ENCODE measurements at regions not wholly inside any gene's neighbourhood (a gene's known extent, or its start where the extent isn't known, plus 50 kb on each side); places are given as distances from the start of the nearest gene placed in this dataset.

DNA sequence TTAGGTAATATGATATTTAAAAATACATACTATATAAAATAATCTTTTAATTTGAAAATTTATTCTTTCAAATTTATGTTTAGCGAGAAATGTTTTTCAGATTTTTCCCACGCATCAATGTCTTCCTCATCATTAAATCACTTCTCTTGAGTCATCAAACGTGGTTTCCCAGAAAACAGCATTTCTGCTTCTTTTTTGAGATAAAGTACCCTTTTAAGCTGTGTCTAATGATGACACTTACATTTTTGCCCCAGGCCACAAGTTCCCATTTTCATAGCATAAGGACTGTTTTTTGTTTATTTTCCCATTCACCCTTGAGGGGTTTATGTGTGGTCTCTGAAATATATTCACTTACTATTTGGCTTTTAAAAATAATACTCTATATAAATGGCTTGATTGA lies 139.0 kb upstream of the HS3ST3A1 start:
- DNase-seq (ENCODE audit: low spot score): no peak

DNA sequence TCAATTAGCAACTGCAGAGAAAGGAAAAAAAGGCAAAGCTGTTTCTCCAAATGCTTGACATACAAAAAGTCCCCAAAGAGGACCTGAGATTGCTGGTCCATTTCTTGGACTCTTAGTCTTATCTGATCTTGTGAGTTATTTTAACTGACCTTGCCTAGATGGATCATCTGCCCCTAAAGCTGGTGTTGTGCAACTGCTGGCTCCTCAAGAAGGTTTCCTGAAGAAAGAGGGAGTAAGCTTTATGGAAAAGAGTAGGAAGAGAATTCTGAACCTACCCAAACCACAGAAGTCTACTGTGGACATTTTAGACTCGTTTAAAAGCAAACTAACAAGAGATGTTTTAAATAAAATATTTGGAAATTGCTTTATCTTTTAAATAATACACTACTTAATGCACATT lies 140.0 kb upstream of the HS3ST3A1 start:
- no peak for DNase-seq (ENCODE audit: low spot score)

DNA sequence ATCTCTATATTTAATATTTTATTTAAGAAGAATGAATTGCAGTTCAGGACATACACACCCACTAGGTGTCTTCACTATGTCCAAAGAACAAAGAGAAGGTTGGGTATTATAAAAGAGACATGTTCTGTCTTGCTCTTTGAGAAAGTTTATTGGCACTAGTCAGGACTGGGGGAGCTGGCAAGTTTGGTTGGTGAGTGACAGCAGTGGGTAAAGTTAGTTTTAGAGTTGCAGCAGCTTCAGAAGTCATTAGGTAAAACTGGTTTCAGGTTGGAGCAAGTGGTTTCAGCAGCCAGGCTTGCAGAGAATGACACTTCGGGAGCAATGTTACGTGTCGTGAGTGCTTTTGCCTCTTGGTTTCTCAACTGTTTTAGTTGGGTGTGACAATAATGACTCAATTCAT lies 142.2 kb upstream of the HS3ST3A1 start:
- no peak for DNase-seq (ENCODE audit: low spot score)

- DNase-seq (ENCODE audit: low spot score): no peak
Measured at GRCh38 chr17:13746404-13746803, 144.7 kb upstream of the HS3ST3A1 start.

GRCh38 chr17:13749166-13749890 lies 147.6 kb upstream of the HS3ST3A1 start:
- DNase-seq (ENCODE audit: low spot score): no peak

- no peak for DNase-seq (ENCODE audit: low spot score)
Measured at GRCh38 chr17:13749891-13750235, 148.1 kb upstream of the HS3ST3A1 start.

GRCh38 chr17:13750816-13751793 lies 149.4 kb upstream of the HS3ST3A1 start:
- DNase-seq (ENCODE audit: low spot score): no peak

DNA sequence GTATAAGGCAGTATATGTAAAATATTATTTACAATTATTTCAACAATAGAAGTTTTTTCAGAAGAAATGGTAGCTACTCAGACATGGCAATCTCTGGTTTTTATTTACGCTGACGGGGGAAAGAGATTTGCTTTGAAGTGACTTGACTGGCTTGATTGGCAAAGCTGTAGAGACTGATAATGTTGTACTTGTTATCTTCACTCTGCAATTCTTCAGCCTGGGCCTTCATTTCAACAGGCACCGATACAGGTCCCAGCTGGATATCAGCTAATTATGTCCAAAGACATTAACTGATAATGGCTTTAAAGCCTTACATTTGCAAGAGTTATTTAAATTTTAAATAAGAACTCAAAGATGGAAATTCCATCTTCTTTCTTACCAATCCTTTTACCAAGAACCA lies 151.4 kb upstream of the HS3ST3A1 start:
- DNase-seq (ENCODE audit: low spot score): no peak

- DNase-seq (ENCODE audit: low spot score): no peak
Measured at GRCh38 chr17:13753771-13754170, 152.0 kb upstream of the HS3ST3A1 start.

- DNase-seq (ENCODE audit: low spot score): no peak
Measured at GRCh38 chr17:13755851-13756250, 154.1 kb upstream of the HS3ST3A1 start.

DNA sequence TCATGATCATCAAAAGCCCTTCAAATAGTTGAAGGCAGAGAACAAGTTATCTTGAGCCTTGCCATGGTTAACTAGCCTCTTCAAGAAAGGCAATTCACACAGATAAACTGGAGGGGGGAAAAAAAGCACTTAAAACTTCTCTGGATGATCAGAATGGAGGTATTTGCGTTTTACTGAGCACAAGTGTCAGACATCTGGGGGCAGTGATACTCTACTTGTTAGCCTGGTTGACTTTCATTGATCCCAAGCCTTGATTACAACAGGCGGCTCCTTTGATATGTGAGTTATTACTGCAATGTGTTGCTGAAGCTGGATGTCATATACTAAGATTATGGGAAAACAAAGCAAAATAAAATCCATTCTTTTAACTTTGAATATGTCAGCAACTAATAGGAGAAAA lies 155.0 kb upstream of the HS3ST3A1 start:
- DNase-seq (ENCODE audit: low spot score): no peak

DNA sequence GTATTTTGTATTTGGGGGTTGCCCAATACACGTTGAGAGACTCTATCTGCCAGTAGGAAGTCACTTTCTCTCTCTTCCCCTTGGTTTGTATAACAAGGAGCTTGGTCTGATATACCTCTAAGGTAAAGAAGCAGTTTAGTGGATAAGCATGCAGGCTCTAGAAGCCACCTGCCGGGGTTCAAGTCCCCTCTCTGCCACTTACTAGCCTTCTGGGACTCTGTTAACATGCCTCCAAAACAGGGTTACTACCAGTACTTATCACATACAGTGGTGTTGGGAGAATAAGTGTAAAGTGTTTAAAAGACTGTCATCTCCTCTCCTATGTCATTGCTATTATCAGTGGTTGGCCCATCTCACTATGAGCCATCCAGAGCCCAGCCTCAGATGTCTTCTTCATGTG lies 156.1 kb upstream of the HS3ST3A1 start:
- no peak for DNase-seq (ENCODE audit: low spot score)

DNA sequence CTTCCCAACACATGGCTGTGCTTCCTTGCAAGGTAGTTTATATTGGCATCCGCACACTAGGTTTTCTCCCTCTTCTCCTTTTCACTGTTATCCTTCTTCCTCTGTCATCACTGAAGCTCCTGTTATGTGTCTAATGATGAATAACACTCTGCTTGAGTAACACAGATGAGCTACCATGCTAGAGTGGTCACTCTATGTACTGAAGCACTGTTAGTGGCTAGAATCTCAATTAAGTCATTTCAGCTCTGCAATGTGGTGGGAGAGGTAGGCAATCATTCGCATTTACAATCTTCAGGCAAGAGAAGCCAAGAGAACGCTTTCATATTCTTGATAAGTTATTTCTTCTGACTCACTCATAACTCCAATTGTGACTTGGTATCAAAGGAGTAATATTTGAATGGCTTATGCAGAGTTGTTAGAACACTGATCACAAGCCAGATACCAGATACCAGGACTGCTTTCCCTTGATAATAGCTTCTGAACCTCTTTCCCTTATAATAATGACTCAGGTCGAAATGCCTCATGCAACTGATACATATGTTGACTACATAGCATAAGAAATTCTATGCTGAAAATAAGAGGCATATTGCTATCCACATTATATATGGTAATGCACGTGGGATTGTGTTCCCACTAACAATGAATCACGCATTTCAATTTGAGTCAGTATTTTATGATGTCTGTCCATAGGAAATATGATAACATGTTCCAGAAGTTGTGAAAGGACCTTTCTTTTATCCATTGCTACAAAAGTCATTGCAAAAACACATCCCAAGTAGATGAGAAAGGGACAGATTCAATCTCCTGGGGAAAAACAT lies 158.0 kb upstream of the HS3ST3A1 start:
- DNase-seq (ENCODE audit: low spot score): no peak

GRCh38 chr17:13761038-13761603 lies 159.4 kb upstream of the HS3ST3A1 start:
- DNase-seq (ENCODE audit: low spot score): no peak

DNA sequence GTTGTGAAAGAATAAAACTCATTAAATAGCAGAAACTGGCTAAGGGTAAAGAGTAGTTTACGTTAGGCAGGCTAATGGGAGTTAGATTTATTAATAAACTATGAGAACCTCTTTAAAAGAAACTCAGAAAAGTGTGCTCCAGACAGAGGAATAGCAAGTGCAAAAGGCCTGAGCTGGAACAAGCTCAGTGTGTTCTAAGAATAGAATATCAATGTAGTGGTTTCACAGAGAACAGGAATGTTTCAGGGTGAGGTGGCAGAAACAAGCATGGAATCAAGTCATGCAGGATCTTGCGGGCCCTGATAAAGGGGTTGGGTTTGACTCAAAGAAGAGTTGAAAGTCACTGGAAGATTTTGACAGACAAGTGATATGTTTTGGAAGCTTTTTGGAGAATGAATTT lies 164.0 kb upstream of the HS3ST3A1 start:
- no peak for DNase-seq (ENCODE audit: low spot score)

GRCh38 chr17:13770702-13771101 lies 169.0 kb upstream of the HS3ST3A1 start:
- no peak for DNase-seq (ENCODE audit: low spot score)

- no peak for DNase-seq (ENCODE audit: low spot score)
Measured at GRCh38 chr17:13775450-13775849, 173.7 kb upstream of the HS3ST3A1 start.

- no peak for DNase-seq (ENCODE audit: low spot score)
Measured at GRCh38 chr17:13776027-13776551, 174.4 kb upstream of the HS3ST3A1 start.

- no peak for DNase-seq (ENCODE audit: low spot score)
Measured at GRCh38 chr17:13777003-13777402, 175.3 kb upstream of the HS3ST3A1 start.

- DNase-seq (ENCODE audit: low spot score): no peak
Measured at GRCh38 chr17:13784434-13785095, 182.8 kb upstream of the HS3ST3A1 start.

DNA sequence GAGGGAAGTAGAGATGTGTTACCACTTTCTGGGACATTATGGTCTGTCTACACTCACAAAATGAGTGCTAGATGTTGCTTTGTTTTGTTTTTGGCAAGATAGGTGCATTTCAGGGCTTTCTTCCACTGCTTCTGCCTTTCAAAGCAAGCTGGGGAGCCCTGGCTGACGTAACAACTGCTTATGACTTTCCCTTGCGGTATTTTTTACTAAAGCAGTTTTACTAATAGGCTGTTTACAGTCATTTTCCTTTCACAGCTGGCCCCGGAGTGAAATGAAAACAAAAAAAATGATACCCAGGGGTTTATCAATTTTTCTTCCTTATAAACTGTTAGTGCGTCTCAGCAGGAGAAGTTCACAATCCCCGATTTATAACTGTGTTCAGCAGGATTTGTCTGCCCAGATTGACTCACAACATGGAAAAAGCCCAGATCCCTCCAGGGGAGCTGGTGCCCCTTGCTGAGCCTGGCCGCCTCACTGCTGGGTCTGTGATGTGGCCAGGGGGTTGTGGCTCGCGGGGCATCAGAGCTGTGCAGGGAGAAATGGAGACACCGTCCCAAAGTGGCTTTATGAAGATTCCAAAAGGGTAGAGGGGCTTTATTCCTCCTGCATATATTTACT lies 184.4 kb upstream of the HS3ST3A1 start:
- no peak for DNase-seq (ENCODE audit: low spot score)

Data from hematopoietic multipotent progenitor cell treated with erythropoietin and hydrocortisone succinate and interleukin-3 and kit ligand, for 17 days (in vitro differentiated cells).